ENCODE measurements at regions not wholly inside any gene's neighbourhood (a gene's known extent, or its start where the extent isn't known, plus 50 kb on each side); places are given as distances from the start of the nearest gene placed in this dataset.
"Not testable (repeated sequence)": the region's sequence is repeated elsewhere in the genome, so short reads cannot be mapped to it uniquely, and the experiment has no call there.

GRCh38 chr3:194879126-194879877 lies 193.6 kb downstream of the FAM43A start:
- ATAC-seq (ENCODE audit: low read depth in 2 of 2), result peak; percentile 84 to 93
- Mint-ChIP-seq H3K27me3 (peaks cover 3 to 16% (median 6%) of the 10 kb centered on the region in 3 donors), H3K9me3 (peaks cover 6 to 17% (median 12%) of the 10 kb centered on the region in 7 donors), H3K36me3 (peaks cover 6 to 14% of the 10 kb centered on the region in 2 donors), H3K4me3 (peak overlapping the region; percentile 16 to 66 (median 41)), H3K27ac (peak overlapping the region in 5 of 6 donors; percentile 15 to 91 (median 39)), H3K4me1 (peaks cover 12 to 22% (median 18%) of the 10 kb centered on the region in 3 donors)
- peak; percentile 50 for DNase-seq

GRCh38 chr3:194879991-194880939 lies 194.6 kb downstream of the FAM43A start:
- DNase-seq (no peak), ATAC-seq (ENCODE audit: low read depth in 2 of 2) (peak in 1 of 2 donors; percentile 17)
- Mint-ChIP-seq H3K4me1 (peaks cover 11 to 22% (median 18%) of the 10 kb centered on the region in 3 donors), H3K27ac (peak overlapping the region in 4 of 6 donors; percentile 3 to 69 (median 42)), H3K9me3 (peaks cover 6 to 23% (median 14%) of the 10 kb centered on the region in 7 donors), H3K4me3 (peak overlapping the region in 4 of 8 donors; percentile 1 to 56 (median 40)), H3K36me3 (peaks cover 6 to 14% of the 10 kb centered on the region in 2 donors), H3K27me3 (peaks cover 2 to 12% (median 6%) of the 10 kb centered on the region in 3 donors)

DNA sequence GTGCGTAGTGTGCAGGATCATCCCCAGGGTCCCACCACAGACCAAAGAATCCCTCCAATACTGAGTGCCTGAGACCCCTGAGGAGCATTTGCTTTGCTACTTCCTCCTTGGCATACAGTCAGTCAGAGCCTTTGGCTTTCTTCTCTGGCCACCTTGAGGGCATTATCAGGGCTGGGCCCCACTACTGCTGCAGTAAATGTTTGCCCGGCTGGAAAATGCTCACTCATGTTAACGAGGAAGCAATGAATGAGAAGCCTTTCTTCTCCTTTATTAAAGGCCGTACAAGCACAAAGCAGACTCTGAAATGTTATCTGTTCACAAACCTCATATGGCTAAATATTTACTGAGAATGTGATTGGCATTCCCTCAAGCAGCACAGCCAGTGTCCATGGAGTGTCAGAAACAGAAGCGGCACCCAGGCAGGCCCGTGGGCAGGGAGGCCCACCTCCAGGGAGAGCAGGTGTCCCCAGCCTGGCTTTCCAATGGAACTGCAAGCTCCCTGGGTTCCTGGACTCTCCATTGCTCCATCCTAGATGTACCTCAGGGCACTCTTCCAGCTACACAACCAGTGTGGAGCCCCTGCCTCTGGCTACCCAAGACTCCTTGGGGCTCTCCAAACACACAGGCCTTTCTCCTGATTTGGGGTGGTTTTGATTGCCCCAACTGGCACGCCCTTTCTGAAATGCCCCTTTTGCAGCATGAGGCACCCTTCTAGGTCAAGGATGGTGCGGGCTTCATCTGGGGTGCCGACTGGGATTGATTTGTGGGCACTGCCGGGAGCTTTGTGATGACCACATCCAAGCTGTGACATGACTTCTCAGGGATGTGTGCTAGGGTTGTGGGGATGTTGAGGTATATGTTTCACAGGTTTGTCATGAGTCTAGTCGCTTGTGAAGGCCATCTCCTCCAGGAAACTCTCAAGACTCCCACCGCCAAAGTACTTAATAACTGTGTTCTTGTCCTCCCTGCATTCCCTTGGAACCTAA lies 195.6 kb downstream of the FAM43A start:
- peaks cover 13 to 30% (median 20%) of the 10 kb centered on the region in 3 donors for H3K4me1 Mint-ChIP-seq
- no peak overlapping the region for H3K4me3 Mint-ChIP-seq
- no peak for DNase-seq
- peak overlapping the region in 1 of 6 donors; percentile 47 for H3K27ac Mint-ChIP-seq
- H3K36me3 Mint-ChIP-seq, result peaks cover 6 to 14% of the 10 kb centered on the region in 2 donors
- peaks cover 0 to 9% (median 6%) of the 10 kb centered on the region in 3 donors for H3K27me3 Mint-ChIP-seq
- H3K9me3 Mint-ChIP-seq, result peaks cover 6 to 33% (median 18%) of the 10 kb centered on the region in 7 donors
- no peak for ATAC-seq (ENCODE audit: low read depth in 2 of 2)

GRCh38 chr3:194884649-194885315 lies 199.1 kb downstream of the FAM43A start:
- H3K4me1 Mint-ChIP-seq, result peaks cover 6 to 22% (median 15%) of the 10 kb centered on the region in 3 donors
- ATAC-seq (ENCODE audit: low read depth in 2 of 2) (no peak), DNase-seq (no peak)
- no peak overlapping the region for H3K27ac Mint-ChIP-seq
- H3K36me3 Mint-ChIP-seq, result peaks cover 11 to 23% of the 10 kb centered on the region in 2 donors
- no peaks in the 10 kb centered on the region for H3K27me3 Mint-ChIP-seq
- peaks cover 6 to 50% (median 34%) of the 10 kb centered on the region in 7 donors for H3K9me3 Mint-ChIP-seq
- H3K4me3 Mint-ChIP-seq, result peak overlapping the region in 2 of 8 donors; percentile 21 to 66

DNA sequence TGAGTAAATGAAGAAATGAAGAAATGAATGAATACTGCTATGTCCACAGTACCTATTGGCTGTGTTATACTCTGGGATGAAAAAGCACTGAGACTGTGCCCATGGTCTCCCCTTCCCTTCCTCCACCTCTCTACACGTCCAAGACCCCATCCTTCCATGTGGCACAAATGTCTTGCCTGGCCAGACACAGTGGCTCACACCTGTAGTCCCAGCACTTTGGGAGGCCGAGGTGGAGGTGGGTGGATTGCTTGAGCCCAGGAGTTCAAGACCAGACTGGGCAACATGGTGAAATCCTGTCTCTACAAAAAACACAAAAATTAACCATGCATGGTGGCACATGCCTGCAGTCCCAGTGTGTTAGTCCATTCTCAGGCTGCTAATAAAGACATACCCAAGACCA lies 200.1 kb downstream of the FAM43A start:
- no peaks in the 10 kb centered on the region for H3K27me3 Mint-ChIP-seq
- peaks cover 6 to 12% (median 6%) of the 10 kb centered on the region in 3 donors for H3K4me1 Mint-ChIP-seq
- no peak overlapping the region for H3K4me3 Mint-ChIP-seq
- peaks cover 11 to 23% of the 10 kb centered on the region in 2 donors for H3K36me3 Mint-ChIP-seq
- ATAC-seq (ENCODE audit: low read depth in 2 of 2), result no peak
- no peak overlapping the region for H3K27ac Mint-ChIP-seq
- H3K9me3 Mint-ChIP-seq, result peaks cover 6 to 50% (median 34%) of the 10 kb centered on the region in 7 donors
- DNase-seq, result no peak

DNA sequence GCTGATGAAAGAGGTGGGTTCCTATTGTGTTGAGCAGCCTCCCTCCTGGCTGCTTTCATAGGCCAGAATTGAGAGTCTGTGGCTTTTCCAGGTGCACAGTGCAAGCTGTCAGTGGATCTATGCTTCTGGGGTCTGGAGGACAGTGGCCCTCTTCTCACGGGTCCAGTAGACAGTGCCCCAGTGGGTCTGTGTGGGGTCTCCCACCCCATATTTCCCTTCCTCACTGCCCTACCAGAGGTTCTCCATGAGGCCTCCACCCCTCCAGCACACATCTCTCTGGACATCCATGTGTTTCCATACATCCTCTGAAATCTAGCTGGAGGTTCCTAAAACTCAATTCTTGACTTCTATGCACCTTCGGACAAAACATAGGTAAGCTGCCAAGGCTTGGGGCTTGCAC lies 201.2 kb downstream of the FAM43A start:
- H3K9me3 Mint-ChIP-seq, result peaks cover 6 to 50% (median 34%) of the 10 kb centered on the region in 7 donors
- DNase-seq (no peak), ATAC-seq (ENCODE audit: low read depth in 2 of 2) (no peak)
- peaks cover 6 to 9% (median 6%) of the 10 kb centered on the region in 3 donors for H3K4me1 Mint-ChIP-seq
- H3K36me3 Mint-ChIP-seq, result peaks cover 11 to 23% of the 10 kb centered on the region in 2 donors
- no peaks in the 10 kb centered on the region for H3K27me3 Mint-ChIP-seq
- H3K4me3 Mint-ChIP-seq, result no peak overlapping the region
- no peak overlapping the region for H3K27ac Mint-ChIP-seq

- not testable (repeated sequence) for H3K27me3 Mint-ChIP-seq; DNase-seq; H3K4me3 Mint-ChIP-seq; ATAC-seq (ENCODE audit: low read depth in 2 of 2); H3K4me1 Mint-ChIP-seq
- Mint-ChIP-seq H3K9me3 (peaks cover 6 to 51% (median 39%) of the 10 kb centered on the region in 7 donors), H3K27ac (peak overlapping the region in 1 of 6 donors; percentile 66), H3K36me3 (peaks cover 17 to 22% of the 10 kb centered on the region in 2 donors)
Measured at GRCh38 chr3:194888062-194888461, 202.4 kb downstream of the FAM43A start.

GRCh38 chr3:194888916-194889315 lies 203.2 kb downstream of the FAM43A start:
- peaks cover 0 to 51% (median 34%) of the 10 kb centered on the region in 7 donors for H3K9me3 Mint-ChIP-seq
- no peaks in the 10 kb centered on the region for H3K27me3 Mint-ChIP-seq
- H3K36me3 Mint-ChIP-seq, result peaks cover 15% of the 10 kb centered on the region in 2 donors
- H3K4me1 Mint-ChIP-seq, result peaks cover 6 to 9% (median 6%) of the 10 kb centered on the region in 3 donors
- ATAC-seq (ENCODE audit: low read depth in 2 of 2) (no peak), DNase-seq (no peak)
- H3K27ac Mint-ChIP-seq, result no peak overlapping the region
- no peak overlapping the region for H3K4me3 Mint-ChIP-seq

DNA sequence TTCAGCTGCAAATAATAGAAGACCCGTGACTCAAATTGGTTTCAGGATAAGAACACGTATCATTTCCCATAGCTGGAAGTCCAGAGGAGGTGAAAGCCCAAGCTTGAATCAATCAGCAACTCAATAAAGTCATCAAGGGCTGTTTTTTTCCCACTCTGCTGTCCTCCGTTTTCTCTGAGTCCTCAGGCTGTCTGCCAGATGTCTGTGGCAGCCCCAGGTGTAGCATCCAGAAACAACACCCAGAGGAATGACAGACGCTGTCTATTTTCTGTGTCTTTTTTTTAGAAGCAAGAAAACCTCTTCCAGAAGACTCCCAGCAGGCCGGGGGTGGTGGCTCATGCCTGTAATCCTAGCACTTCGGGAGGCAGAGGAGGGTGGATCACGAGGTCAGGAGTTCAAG lies 204.4 kb downstream of the FAM43A start:
- peaks cover 6 to 9% (median 6%) of the 10 kb centered on the region in 3 donors for H3K4me1 Mint-ChIP-seq
- H3K27ac Mint-ChIP-seq, result peak overlapping the region in 1 of 6 donors; percentile 54
- DNase-seq (no peak), ATAC-seq (ENCODE audit: low read depth in 2 of 2) (no peak)
- peaks cover 17 to 21% of the 10 kb centered on the region in 2 donors for H3K36me3 Mint-ChIP-seq
- H3K4me3 Mint-ChIP-seq, result no peak overlapping the region
- no peaks in the 10 kb centered on the region for H3K27me3 Mint-ChIP-seq
- H3K9me3 Mint-ChIP-seq, result peaks cover 6 to 51% (median 33%) of the 10 kb centered on the region in 7 donors

GRCh38 chr3:194893121-194893987 lies 207.7 kb downstream of the FAM43A start:
- ATAC-seq (ENCODE audit: low read depth in 2 of 2) (no peak), DNase-seq (no peak)
- Mint-ChIP-seq H3K36me3 (peaks cover 12% of the 10 kb centered on the region in 2 donors), H3K4me3 (no peak overlapping the region), H3K27ac (peak overlapping the region in 1 of 6 donors; percentile 10), H3K27me3 (no peaks in the 10 kb centered on the region), H3K4me1 (peaks cover 7 to 22% (median 9%) of the 10 kb centered on the region in 3 donors), H3K9me3 (peaks cover 6 to 28% (median 12%) of the 10 kb centered on the region in 7 donors)

DNA sequence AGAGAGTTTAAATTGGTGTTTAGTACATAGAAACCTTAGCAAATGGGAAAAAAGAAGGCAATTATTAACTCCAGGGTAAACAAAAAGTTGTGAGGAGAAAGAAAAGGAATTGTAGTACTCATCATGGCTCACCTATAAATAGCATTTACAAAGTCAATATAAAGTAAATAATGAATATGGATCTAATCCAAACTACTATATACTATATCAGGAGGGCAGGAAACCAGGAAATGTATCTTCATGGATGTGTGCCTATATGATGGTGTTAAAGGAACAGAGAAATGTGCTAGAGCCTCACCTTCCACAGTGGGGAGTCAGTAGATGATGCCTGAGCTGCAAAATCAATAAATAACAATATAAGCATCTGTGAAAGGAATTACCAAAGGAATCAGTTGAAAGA lies 208.9 kb downstream of the FAM43A start:
- H3K27ac Mint-ChIP-seq, result no peak overlapping the region
- peaks cover 6 to 31% (median 14%) of the 10 kb centered on the region in 7 donors for H3K9me3 Mint-ChIP-seq

More for the DNA sequence above, 208.9 kb downstream of the FAM43A start:
- DNase-seq (no peak), ATAC-seq (ENCODE audit: low read depth in 2 of 2) (no peak)
- peaks cover 12 to 20% of the 10 kb centered on the region in 2 donors for H3K36me3 Mint-ChIP-seq
- no peak overlapping the region for H3K4me3 Mint-ChIP-seq
- H3K4me1 Mint-ChIP-seq, result peaks cover 7 to 22% (median 9%) of the 10 kb centered on the region in 3 donors
- H3K27me3 Mint-ChIP-seq, result no peaks in the 10 kb centered on the region

Data from naive B cell (primary cell).